CD4-positive, alpha-beta T cell treated with Interleukin-4 for 4 hours (primary cell): ENCODE measurements at regions not wholly inside any gene's neighbourhood (a gene's known extent, or its start where the extent isn't known, plus 50 kb on each side); places are given as distances from the start of the nearest gene placed in this dataset.

Source experiments
- DNase-seq: peaks from one replicate; pipeline ENCODE4 v3.0.0-alpha.2; 2020

GRCh38 chr2:67625690-67626475 lies 228.8 kb downstream of the ETAA1 start:
- DNase-seq = no peak

- no peak for DNase-seq
Measured at GRCh38 chr2:67626656-67627055, 229.5 kb downstream of the ETAA1 start.

- no peak for DNase-seq
Measured at GRCh38 chr2:67627456-67628207, 230.5 kb downstream of the ETAA1 start.

- DNase-seq = no peak
Measured at GRCh38 chr2:67628892-67629291, 231.8 kb downstream of the ETAA1 start.

GRCh38 chr2:67631483-67631882 lies 234.3 kb downstream of the ETAA1 start:
- no peak for DNase-seq

GRCh38 chr2:67633212-67633856 lies 236.2 kb downstream of the ETAA1 start:
- DNase-seq = no peak

- DNase-seq = no peak
Measured at GRCh38 chr2:67638146-67638545, 241.0 kb downstream of the ETAA1 start.

- no peak for DNase-seq
Measured at GRCh38 chr2:67641312-67642045, 244.3 kb downstream of the ETAA1 start.

GRCh38 chr2:67642046-67642382 lies 244.9 kb downstream of the ETAA1 start:
- DNase-seq = no peak

GRCh38 chr2:67642961-67643360 lies 245.8 kb downstream of the ETAA1 start:
- no peak for DNase-seq

- no peak for DNase-seq
Measured at GRCh38 chr2:67645280-67646138, 248.4 kb downstream of the ETAA1 start.

- no peak for DNase-seq
Measured at GRCh38 chr2:67646714-67647333, 249.7 kb downstream of the ETAA1 start.

GRCh38 chr2:67649331-67650261 lies 252.5 kb downstream of the ETAA1 start:
- no peak for DNase-seq

GRCh38 chr2:67650291-67651133 lies 253.4 kb downstream of the ETAA1 start:
- no peak for DNase-seq

- DNase-seq = no peak
Measured at GRCh38 chr2:67651565-67651964, 254.4 kb downstream of the ETAA1 start.

GRCh38 chr2:67652679-67653078 lies 255.5 kb downstream of the ETAA1 start:
- no peak for DNase-seq

- DNase-seq = no peak
Measured at GRCh38 chr2:67656875-67657274, 259.7 kb downstream of the ETAA1 start.

- no peak for DNase-seq
Measured at GRCh38 chr2:67658820-67659219, 261.7 kb downstream of the ETAA1 start.

- DNase-seq = no peak
Measured at GRCh38 chr2:67660015-67660602, 263.0 kb downstream of the ETAA1 start.
